PC-3 (cell line): ENCODE measurements at regions not wholly inside any gene's neighbourhood (a gene's known extent, or its start where the extent isn't known, plus 50 kb on each side); places are given as distances from the start of the nearest gene placed in this dataset.

Source experiments
- CTCF ChIP-seq: fragments of 300-600 bp; sonication (generic); conservative IDR thresholded peaks from 2 replicates; pipeline ENCODE4 v1.5.1; 2017; ENCODE audit warnings: antibody characterized with exemption, low read depth, mild to moderate bottlenecking, low read length
- EZH2 ChIP-seq: fragments of 300-600 bp; sonication (generic); IDR thresholded peaks from one replicate; pipeline ENCODE4 v1.6.1; 2017; ENCODE audit warnings: antibody characterized with exemption, mild to moderate bottlenecking, low read length; ENCODE audit not compliant: unreplicated experiment
- EZH2phosphoT487 ChIP-seq: fragments of 300-600 bp; sonication (generic); IDR thresholded peaks from 2 replicates; pipeline ENCODE4 v1.6.1; 2018; ENCODE audit warnings: mild to moderate bottlenecking, antibody characterized with exemption, low read length, borderline replicate concordance

DNA sequence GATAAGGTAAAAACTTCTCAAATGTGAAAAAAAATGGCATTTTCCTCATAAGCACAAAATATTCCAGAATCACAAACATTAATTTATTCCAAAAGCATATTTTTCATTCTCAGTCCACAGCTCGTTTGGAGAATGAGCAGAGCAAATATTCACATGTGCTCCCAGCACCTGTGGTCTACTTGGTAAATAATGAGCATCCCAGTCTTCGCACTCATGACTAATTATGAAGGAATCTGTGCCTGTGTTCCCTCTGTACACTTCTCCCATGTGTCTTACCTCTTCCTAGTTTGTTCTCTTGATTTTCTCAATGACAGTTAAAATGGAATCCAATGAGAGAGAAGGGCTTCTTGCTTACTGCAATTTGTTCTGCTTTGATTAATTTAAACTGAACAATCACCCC is 671.0 kb upstream of the SOX11 start:
- TF ChIP-seq CTCF (no peak), EZH2 (no peak), EZH2phosphoT487 (no peak)
